ENCODE measurements at regions not wholly inside any gene's neighbourhood (a gene's known extent, or its start where the extent isn't known, plus 50 kb on each side); places are given as distances from the start of the nearest gene placed in this dataset.

GRCh38 chr13:87736849-87737385 lies 65.7 kb downstream of the SLITRK5 start:
- Histone ChIP-seq H3K27me3 (replicated peaks; ENCODE audit: control insufficient read depth, insufficient read depth, low read length, poor library complexity, severe bottlenecking) (no peaks in the 10 kb centered on the region), H3K36me3 (ENCODE audit: control insufficient read depth, insufficient read depth, low read length) (no peaks in the 10 kb centered on the region), H3K27ac (ENCODE audit: insufficient read depth, low read length, poor library complexity, severe bottlenecking) (no peak overlapping the region), H3K4me1 (ENCODE audit: control insufficient read depth, insufficient read depth, low read length, poor library complexity, severe bottlenecking) (no peaks in the 10 kb centered on the region), H3K4me3 (ENCODE audit: insufficient read depth, low read depth, low read length, poor library complexity, severe bottlenecking) (no peak overlapping the region), H3K9me3 (ENCODE audit: control insufficient read depth, low read length) (no peaks in the 10 kb centered on the region)
- DNase-seq = no peak

GRCh38 chr13:87754097-87754496 lies 82.9 kb downstream of the SLITRK5 start:
- Histone ChIP-seq H3K4me1 (ENCODE audit: control insufficient read depth, insufficient read depth, low read length, poor library complexity, severe bottlenecking) (no peaks in the 10 kb centered on the region), H3K36me3 (ENCODE audit: control insufficient read depth, insufficient read depth, low read length) (no peaks in the 10 kb centered on the region)
- no peak for DNase-seq

DNA sequence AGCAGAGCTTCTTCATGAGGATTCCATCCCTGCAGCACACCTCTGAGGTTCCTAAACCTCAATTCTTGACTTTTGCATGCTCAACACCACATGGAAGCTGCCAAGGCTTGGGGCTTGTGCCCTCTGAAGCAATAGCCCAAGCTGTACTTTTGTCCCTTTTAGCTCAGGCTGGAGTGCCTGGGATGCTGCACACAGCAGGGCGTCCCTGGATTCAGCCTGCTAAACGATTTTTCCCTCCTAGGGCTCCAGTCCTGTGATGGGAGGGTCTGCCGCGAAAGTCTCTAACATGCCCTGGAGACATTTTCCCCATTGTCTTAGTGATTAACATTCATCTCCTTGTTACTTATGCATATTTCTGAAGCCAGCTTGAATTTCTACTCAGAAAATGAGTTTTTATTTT lies 98.3 kb downstream of the SLITRK5 start:
- H3K27me3 ChIP-seq (replicated peaks; ENCODE audit: control insufficient read depth, insufficient read depth, low read length, poor library complexity, severe bottlenecking) = no peaks in the 10 kb centered on the region
- no peaks in the 10 kb centered on the region for H3K9me3 ChIP-seq (ENCODE audit: control insufficient read depth, low read length)
- no peak overlapping the region for H3K27ac ChIP-seq (ENCODE audit: insufficient read depth, low read length, poor library complexity, severe bottlenecking)
- DNase-seq = no peak
- no peaks in the 10 kb centered on the region for H3K4me1 ChIP-seq (ENCODE audit: control insufficient read depth, insufficient read depth, low read length, poor library complexity, severe bottlenecking)
- no peak overlapping the region for H3K4me3 ChIP-seq (ENCODE audit: insufficient read depth, low read depth, low read length, poor library complexity, severe bottlenecking)
- H3K36me3 ChIP-seq (ENCODE audit: control insufficient read depth, insufficient read depth, low read length) = no peaks in the 10 kb centered on the region

More at GRCh38 chr13:87754097-87754496, 82.9 kb downstream of the SLITRK5 start:
- Histone ChIP-seq H3K27me3 (replicated peaks; ENCODE audit: control insufficient read depth, insufficient read depth, low read length, poor library complexity, severe bottlenecking) (no peaks in the 10 kb centered on the region), H3K27ac (ENCODE audit: insufficient read depth, low read length, poor library complexity, severe bottlenecking) (no peak overlapping the region), H3K4me3 (ENCODE audit: insufficient read depth, low read depth, low read length, poor library complexity, severe bottlenecking) (no peak overlapping the region), H3K9me3 (ENCODE audit: control insufficient read depth, low read length) (no peaks in the 10 kb centered on the region)

GRCh38 chr13:87777387-87777786 lies 106.2 kb downstream of the SLITRK5 start:
- Histone ChIP-seq H3K4me1 (ENCODE audit: control insufficient read depth, insufficient read depth, low read length, poor library complexity, severe bottlenecking) (no peaks in the 10 kb centered on the region), H3K4me3 (ENCODE audit: insufficient read depth, low read depth, low read length, poor library complexity, severe bottlenecking) (no peak overlapping the region), H3K36me3 (ENCODE audit: control insufficient read depth, insufficient read depth, low read length) (no peaks in the 10 kb centered on the region), H3K27ac (ENCODE audit: insufficient read depth, low read length, poor library complexity, severe bottlenecking) (no peak overlapping the region), H3K27me3 (replicated peaks; ENCODE audit: control insufficient read depth, insufficient read depth, low read length, poor library complexity, severe bottlenecking) (no peaks in the 10 kb centered on the region), H3K9me3 (ENCODE audit: control insufficient read depth, low read length) (no peaks in the 10 kb centered on the region)
- no peak for DNase-seq

GRCh38 chr13:87778128-87778527 lies 107.0 kb downstream of the SLITRK5 start:
- DNase-seq = no peak
- H3K4me3 ChIP-seq (ENCODE audit: insufficient read depth, low read depth, low read length, poor library complexity, severe bottlenecking) = no peak overlapping the region
- no peak overlapping the region for H3K27ac ChIP-seq (ENCODE audit: insufficient read depth, low read length, poor library complexity, severe bottlenecking)
- H3K4me1 ChIP-seq (ENCODE audit: control insufficient read depth, insufficient read depth, low read length, poor library complexity, severe bottlenecking) = no peaks in the 10 kb centered on the region
- no peaks in the 10 kb centered on the region for H3K36me3 ChIP-seq (ENCODE audit: control insufficient read depth, insufficient read depth, low read length)
- H3K9me3 ChIP-seq (ENCODE audit: control insufficient read depth, low read length) = no peaks in the 10 kb centered on the region
- no peaks in the 10 kb centered on the region for H3K27me3 ChIP-seq (replicated peaks; ENCODE audit: control insufficient read depth, insufficient read depth, low read length, poor library complexity, severe bottlenecking)

DNA sequence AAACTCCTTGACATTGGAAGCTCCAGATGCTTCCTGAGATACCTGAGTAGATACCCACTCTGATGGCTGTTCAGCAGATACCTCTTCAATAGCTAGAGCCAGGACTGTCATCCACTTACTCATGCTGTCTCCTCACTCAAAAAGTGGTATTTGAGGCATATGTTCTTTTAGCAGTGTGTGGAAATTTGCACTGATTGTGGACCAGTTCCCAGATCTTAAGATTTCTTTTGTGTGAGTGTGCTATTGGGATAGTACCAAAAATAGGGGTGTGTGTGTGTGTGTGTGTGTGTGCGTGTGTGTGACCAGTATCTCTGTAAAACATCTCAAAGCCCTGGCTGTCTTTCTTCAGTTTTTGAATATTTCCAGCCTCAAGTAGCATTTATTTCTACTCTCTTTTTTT lies 108.3 kb downstream of the SLITRK5 start:
- no peak for DNase-seq
- H3K4me3 ChIP-seq (ENCODE audit: insufficient read depth, low read depth, low read length, poor library complexity, severe bottlenecking) = no peak overlapping the region

DNA sequence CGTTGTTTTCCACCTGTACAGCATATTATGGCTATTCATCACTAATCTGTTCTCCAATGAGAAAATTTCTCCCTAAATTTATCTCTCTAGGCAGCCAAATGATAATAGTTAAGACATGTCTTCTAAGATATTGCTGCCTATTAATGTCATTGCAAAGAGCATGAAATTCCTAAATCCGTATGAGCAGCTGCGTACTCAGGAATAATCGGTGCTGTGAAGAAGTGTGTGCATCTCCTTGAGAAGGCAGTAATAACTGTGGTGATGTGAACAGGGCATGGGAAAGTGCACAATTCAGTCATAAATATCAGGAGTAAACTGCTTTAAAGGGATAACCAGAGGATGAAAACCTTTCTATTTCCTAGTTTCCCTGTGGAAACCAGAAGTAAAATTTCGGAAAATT lies 112.2 kb downstream of the SLITRK5 start:
- Histone ChIP-seq H3K27me3 (replicated peaks; ENCODE audit: control insufficient read depth, insufficient read depth, low read length, poor library complexity, severe bottlenecking) (no peaks in the 10 kb centered on the region), H3K36me3 (ENCODE audit: control insufficient read depth, insufficient read depth, low read length) (no peaks in the 10 kb centered on the region), H3K9me3 (ENCODE audit: control insufficient read depth, low read length) (no peaks in the 10 kb centered on the region), H3K27ac (ENCODE audit: insufficient read depth, low read length, poor library complexity, severe bottlenecking) (no peak overlapping the region), H3K4me1 (ENCODE audit: control insufficient read depth, insufficient read depth, low read length, poor library complexity, severe bottlenecking) (no peaks in the 10 kb centered on the region), H3K4me3 (ENCODE audit: insufficient read depth, low read depth, low read length, poor library complexity, severe bottlenecking) (no peak overlapping the region)
- DNase-seq = no peak

More for the DNA sequence above, 108.3 kb downstream of the SLITRK5 start:
- Histone ChIP-seq H3K9me3 (ENCODE audit: control insufficient read depth, low read length) (no peaks in the 10 kb centered on the region), H3K27me3 (replicated peaks; ENCODE audit: control insufficient read depth, insufficient read depth, low read length, poor library complexity, severe bottlenecking) (no peaks in the 10 kb centered on the region), H3K4me1 (ENCODE audit: control insufficient read depth, insufficient read depth, low read length, poor library complexity, severe bottlenecking) (no peaks in the 10 kb centered on the region), H3K27ac (ENCODE audit: insufficient read depth, low read length, poor library complexity, severe bottlenecking) (no peak overlapping the region), H3K36me3 (ENCODE audit: control insufficient read depth, insufficient read depth, low read length) (no peaks in the 10 kb centered on the region)

DNA sequence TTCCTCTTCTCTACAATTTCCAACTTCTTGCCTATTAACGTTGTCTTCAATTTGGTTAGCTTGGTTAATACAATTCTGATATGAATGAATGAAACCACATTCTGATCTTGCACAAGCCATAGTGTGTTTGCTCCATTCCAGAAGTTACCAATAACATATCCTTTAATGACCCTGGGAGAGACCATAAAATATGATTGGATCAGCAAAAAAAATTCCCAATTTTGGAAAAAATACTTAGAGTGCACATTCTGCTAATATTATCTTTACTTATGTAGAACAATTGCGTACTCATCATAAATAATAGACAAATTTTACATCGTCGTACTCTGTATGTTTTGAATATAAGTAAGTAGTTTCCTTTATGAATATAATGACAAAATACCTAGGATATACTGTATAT lies 117.2 kb downstream of the SLITRK5 start:
- no peaks in the 10 kb centered on the region for H3K36me3 ChIP-seq (ENCODE audit: control insufficient read depth, insufficient read depth, low read length)
- no peak for DNase-seq
- no peaks in the 10 kb centered on the region for H3K4me1 ChIP-seq (ENCODE audit: control insufficient read depth, insufficient read depth, low read length, poor library complexity, severe bottlenecking)
- no peak overlapping the region for H3K27ac ChIP-seq (ENCODE audit: insufficient read depth, low read length, poor library complexity, severe bottlenecking)
- no peaks in the 10 kb centered on the region for H3K27me3 ChIP-seq (replicated peaks; ENCODE audit: control insufficient read depth, insufficient read depth, low read length, poor library complexity, severe bottlenecking)
- H3K4me3 ChIP-seq (ENCODE audit: insufficient read depth, low read depth, low read length, poor library complexity, severe bottlenecking) = no peak overlapping the region
- H3K9me3 ChIP-seq (ENCODE audit: control insufficient read depth, low read length) = no peaks in the 10 kb centered on the region

DNA sequence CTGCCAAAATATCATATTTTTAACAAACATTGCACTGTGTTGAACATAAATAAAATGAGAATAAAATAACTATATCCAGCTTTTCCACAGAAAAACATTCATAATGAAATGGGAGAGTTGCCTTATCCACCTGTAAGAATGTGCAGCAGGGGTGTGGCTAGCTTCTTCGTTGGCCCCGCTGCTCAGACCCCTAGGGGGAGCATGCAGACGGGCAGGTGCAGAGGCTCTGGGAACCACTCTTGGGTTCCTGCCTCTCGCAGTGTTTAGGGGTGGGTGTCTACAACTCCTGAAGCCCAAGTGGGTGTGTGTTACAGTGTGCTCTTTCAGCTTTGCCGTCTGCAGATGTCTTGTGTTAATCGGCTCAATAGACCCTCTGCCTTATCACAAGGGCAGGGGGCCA lies 121.7 kb downstream of the SLITRK5 start:
- no peaks in the 10 kb centered on the region for H3K27me3 ChIP-seq (replicated peaks; ENCODE audit: control insufficient read depth, insufficient read depth, low read length, poor library complexity, severe bottlenecking)
- no peak for DNase-seq
- H3K27ac ChIP-seq (ENCODE audit: insufficient read depth, low read length, poor library complexity, severe bottlenecking) = no peak overlapping the region
- H3K4me1 ChIP-seq (ENCODE audit: control insufficient read depth, insufficient read depth, low read length, poor library complexity, severe bottlenecking) = no peaks in the 10 kb centered on the region
- no peaks in the 10 kb centered on the region for H3K9me3 ChIP-seq (ENCODE audit: control insufficient read depth, low read length)
- H3K4me3 ChIP-seq (ENCODE audit: insufficient read depth, low read depth, low read length, poor library complexity, severe bottlenecking) = no peak overlapping the region
- no peaks in the 10 kb centered on the region for H3K36me3 ChIP-seq (ENCODE audit: control insufficient read depth, insufficient read depth, low read length)

DNA sequence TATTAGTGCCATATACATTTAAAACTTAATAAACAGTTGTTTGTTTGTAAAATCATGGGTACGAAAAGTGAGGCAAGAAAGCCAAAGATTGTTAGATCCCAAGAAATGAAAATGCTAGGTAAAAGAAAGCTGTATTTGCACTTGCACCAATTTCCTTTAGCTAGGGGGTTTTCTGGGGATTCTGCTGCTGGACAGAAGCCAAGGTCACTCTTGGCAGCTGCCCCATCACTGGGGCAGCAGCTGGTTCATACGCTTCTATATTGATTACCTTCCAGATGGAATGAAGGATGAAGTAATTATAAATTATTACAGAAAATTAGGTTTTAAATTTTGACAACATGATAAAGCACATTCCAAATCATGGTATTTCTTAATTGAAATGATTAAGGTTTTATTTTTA lies 127.4 kb downstream of the SLITRK5 start:
- Histone ChIP-seq H3K36me3 (ENCODE audit: control insufficient read depth, insufficient read depth, low read length) (no peaks in the 10 kb centered on the region), H3K27ac (ENCODE audit: insufficient read depth, low read length, poor library complexity, severe bottlenecking) (no peak overlapping the region), H3K4me1 (ENCODE audit: control insufficient read depth, insufficient read depth, low read length, poor library complexity, severe bottlenecking) (no peaks in the 10 kb centered on the region), H3K9me3 (ENCODE audit: control insufficient read depth, low read length) (no peaks in the 10 kb centered on the region), H3K4me3 (ENCODE audit: insufficient read depth, low read depth, low read length, poor library complexity, severe bottlenecking) (no peak overlapping the region), H3K27me3 (replicated peaks; ENCODE audit: control insufficient read depth, insufficient read depth, low read length, poor library complexity, severe bottlenecking) (no peaks in the 10 kb centered on the region)
- no peak for DNase-seq

Data from effector memory CD4-positive, alpha-beta T cell (primary cell).